NB4 (cell line): ENCODE measurements at regions not wholly inside any gene's neighbourhood (a gene's known extent, or its start where the extent isn't known, plus 50 kb on each side); places are given as distances from the start of the nearest gene placed in this dataset.

Experiments
- DNase-seq: peaks from one replicate; pipeline ENCODE4 v3.0.0; 2010; ENCODE audit warnings: low read depth
- H3K4me3 ChIP-seq: one replicate; pipeline ENCODE4 v1.5.1; 2011; ENCODE audit warnings: mild to moderate bottlenecking, low read depth, low read length, moderate library complexity
- MAX ChIP-seq: IDR thresholded peaks from 2 replicates; pipeline ENCODE4 v1.6.1; 2011; ENCODE audit warnings: low read depth, low read length
- MYC ChIP-seq: IDR thresholded peaks from 2 replicates; pipeline ENCODE4 v1.6.1; 2011; ENCODE audit warnings: low read depth, low read length
- POLR2A ChIP-seq: IDR thresholded peaks from 2 replicates; pipeline ENCODE4 v1.6.1; 2011; ENCODE audit warnings: mild to moderate bottlenecking; ENCODE audit not compliant: insufficient read length; ENCODE audit errors: extremely low read depth
- TF ChIP-seq, protein P1 (sequence below): IDR thresholded peaks from one replicate; pipeline ENCODE4 v1.5.1; 2012; ENCODE audit warnings: low read depth, low read length

DNA sequence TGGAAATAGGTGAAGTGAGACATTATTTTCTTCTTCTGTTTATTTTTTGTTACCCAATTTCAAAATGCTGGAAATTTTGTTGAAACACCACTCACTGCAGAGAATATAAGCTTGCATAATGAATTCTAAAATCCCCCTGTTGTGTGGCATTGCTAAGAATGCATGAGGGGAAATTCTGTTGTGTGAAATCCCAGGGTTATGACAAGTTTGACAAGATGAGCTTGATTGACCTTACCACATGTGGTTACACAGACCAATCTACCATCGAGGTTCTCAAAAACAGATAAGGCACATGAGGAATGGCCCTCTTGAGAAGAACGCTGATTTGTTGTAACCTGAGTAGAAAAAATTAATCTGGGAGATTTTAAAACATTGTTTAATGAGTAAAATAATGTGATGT, 261.6 kb upstream of the MMADHC start:
- no peak overlapping the region for H3K4me3 ChIP-seq
- no peak for DNase-seq
- TF ChIP-seq MAX (no peak), MYC (no peak), POLR2A (no peak)
- TF ChIP-seq, protein P1, sequence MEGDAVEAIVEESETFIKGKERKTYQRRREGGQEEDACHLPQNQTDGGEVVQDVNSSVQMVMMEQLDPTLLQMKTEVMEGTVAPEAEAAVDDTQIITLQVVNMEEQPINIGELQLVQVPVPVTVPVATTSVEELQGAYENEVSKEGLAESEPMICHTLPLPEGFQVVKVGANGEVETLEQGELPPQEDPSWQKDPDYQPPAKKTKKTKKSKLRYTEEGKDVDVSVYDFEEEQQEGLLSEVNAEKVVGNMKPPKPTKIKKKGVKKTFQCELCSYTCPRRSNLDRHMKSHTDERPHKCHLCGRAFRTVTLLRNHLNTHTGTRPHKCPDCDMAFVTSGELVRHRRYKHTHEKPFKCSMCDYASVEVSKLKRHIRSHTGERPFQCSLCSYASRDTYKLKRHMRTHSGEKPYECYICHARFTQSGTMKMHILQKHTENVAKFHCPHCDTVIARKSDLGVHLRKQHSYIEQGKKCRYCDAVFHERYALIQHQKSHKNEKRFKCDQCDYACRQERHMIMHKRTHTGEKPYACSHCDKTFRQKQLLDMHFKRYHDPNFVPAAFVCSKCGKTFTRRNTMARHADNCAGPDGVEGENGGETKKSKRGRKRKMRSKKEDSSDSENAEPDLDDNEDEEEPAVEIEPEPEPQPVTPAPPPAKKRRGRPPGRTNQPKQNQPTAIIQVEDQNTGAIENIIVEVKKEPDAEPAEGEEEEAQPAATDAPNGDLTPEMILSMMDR: no peak

GRCh38 chr2:149841396-149841795, 253.8 kb upstream of the MMADHC start:
- TF ChIP-seq MYC (no peak), MAX (no peak), POLR2A (no peak)
- TF ChIP-seq, protein P1: no peak
- DNase-seq: no peak
- no peak overlapping the region for H3K4me3 ChIP-seq

DNA sequence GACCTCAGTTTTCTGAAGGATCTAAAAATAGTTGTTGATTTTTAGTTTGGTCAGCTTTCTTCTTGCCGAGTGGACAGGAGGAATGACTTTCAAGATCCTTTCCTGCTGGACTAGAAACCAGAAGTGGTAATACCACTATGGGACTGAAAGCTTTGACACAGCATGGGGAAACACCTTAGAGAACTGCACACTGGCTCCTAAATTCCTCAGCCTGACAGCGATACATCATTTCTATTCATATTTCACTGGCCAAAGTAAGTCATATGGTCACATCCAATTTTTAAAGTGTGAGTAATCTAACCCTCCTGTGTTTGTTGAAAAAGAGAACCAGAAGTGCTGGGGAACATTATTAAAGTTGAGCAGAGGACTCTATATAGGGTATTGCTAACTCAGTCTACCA, 244.7 kb upstream of the MMADHC start:
- no peak for DNase-seq
- no peak overlapping the region for H3K4me3 ChIP-seq
- TF ChIP-seq MYC (no peak), MAX (no peak), POLR2A (no peak)
- TF ChIP-seq, protein P1: no peak

- no peak for DNase-seq
- no peak for TF ChIP-seq MAX
- TF ChIP-seq, protein P1: no peak
- no peak for TF ChIP-seq MYC
- TF ChIP-seq POLR2A: no peak
- H3K4me3 ChIP-seq: no peak overlapping the region
These were observed 241.1 kb upstream of the MMADHC start for GRCh38 chr2:149828520-149829210.

GRCh38 chr2:149827585-149828126, 240.1 kb upstream of the MMADHC start:
- TF ChIP-seq POLR2A: no peak
- no peak for TF ChIP-seq MAX
- TF ChIP-seq, protein P1: no peak
- no peak for TF ChIP-seq MYC
- no peak for DNase-seq
- H3K4me3 ChIP-seq: no peak overlapping the region
